ENCODE measurements at regions not wholly inside any gene's neighbourhood (a gene's known extent, or its start where the extent isn't known, plus 50 kb on each side); places are given as distances from the start of the nearest gene placed in this dataset.

GRCh38 chr4:166366012-166366411 is 493.0 kb downstream of the TLL1 start:
- H3K27ac ChIP-seq, result no peak overlapping the region
- H3K4me1 ChIP-seq, result no peaks in the 10 kb centered on the region
- H3K4me3 ChIP-seq, result no peak overlapping the region
- no peak for DNase-seq
- H3K9me3 ChIP-seq (replicated peaks), result no peaks in the 10 kb centered on the region
- no peaks in the 10 kb centered on the region for H3K27me3 ChIP-seq
- H3K36me3 ChIP-seq, result no peaks in the 10 kb centered on the region

DNA sequence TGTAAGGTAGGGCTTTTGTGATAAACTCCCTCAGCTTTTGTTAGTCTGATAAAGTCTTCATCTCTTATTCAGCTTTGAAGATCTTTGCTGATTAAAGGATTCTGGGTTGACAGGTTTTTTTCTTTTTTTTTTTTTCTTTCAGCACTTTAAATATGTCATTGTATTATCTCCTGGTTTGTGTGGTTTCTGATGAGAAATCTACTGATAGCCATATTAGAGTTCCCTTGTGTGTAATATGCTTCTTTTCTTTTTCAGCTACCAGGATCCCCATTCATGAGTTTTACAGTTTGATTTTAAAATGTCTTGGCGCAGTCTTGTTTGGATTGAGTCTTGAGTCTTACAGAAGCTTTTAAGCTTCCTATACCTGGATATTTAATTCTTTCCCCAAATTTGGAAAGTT is 504.5 kb downstream of the TLL1 start:
- DNase-seq, result no peak
- H3K4me3 ChIP-seq, result no peak overlapping the region
- H3K36me3 ChIP-seq, result no peaks in the 10 kb centered on the region
- H3K9me3 ChIP-seq (replicated peaks), result 0 out of 2 replicates have a peak, but pooled peaks cover 2% of the 10 kb centered on the region
- H3K4me1 ChIP-seq, result no peaks in the 10 kb centered on the region
- no peaks in the 10 kb centered on the region for H3K27me3 ChIP-seq
- H3K27ac ChIP-seq, result no peak overlapping the region

DNA sequence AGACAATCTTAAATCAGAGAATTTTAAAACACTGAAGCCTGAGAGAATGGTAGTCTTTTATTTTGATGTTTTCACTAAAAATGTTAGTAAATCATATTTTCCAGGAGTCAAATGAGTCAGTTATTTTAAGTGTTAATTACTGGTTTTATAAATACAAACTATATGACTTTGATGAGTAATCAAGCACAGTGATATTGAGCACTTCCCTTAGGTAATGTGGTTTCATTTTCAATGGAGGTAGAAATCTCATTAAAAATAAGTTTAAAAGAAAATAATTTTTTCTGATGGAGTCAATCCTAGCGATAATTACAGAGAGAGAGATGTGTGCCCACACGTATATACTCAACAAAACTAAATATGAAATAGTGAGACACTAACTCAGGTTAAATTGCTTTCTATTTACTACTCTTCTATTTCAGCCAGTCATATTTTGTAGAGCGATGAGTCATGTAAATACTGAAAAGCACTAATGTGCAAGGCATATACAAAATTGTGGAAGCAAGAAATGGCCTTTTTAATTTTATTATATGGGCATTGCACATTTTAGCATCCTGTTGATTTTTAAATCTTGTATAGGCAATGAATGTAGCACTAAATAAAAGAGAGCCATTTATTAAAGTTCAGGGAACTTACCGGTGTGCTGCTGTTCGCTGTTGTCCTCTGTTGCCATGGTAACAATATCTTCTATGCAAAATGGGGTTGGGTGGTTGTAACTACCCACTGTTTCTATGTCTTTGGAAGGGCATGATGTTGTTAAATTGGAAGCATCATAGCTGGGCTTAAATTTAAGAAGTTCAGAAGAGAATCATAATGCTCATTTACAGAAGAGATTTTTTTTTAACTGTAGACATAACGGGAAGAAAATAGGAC is 513.7 kb downstream of the TLL1 start:
- no peak overlapping the region for H3K27ac ChIP-seq
- H3K27me3 ChIP-seq, result no peaks in the 10 kb centered on the region
- H3K4me3 ChIP-seq, result no peak overlapping the region
- H3K36me3 ChIP-seq, result no peaks in the 10 kb centered on the region
- DNase-seq, result no peak
- no peaks in the 10 kb centered on the region for H3K4me1 ChIP-seq
- H3K9me3 ChIP-seq (replicated peaks), result no peaks in the 10 kb centered on the region

DNA sequence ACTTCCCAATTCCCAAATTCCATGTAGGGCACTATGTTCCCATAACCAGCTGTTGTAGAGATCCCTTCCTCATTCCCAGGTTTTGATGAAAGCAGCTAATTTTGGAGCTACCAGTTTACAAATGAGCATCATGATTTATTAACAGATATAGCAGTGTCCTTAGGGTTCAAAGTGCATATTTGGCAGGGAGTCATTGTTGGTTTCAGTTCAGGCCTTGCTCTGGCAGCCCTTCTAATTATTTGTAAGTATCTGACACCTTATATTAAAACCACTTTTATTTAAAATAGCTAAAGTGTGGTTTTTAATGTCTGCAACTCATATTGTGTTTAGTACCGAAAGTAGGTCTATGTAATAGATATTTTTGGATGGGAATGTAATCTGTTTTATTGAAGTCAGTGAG is 518.5 kb downstream of the TLL1 start:
- Histone ChIP-seq H3K9me3 (replicated peaks) (no peaks in the 10 kb centered on the region), H3K4me3 (no peak overlapping the region), H3K36me3 (no peaks in the 10 kb centered on the region), H3K4me1 (no peaks in the 10 kb centered on the region), H3K27me3 (no peaks in the 10 kb centered on the region), H3K27ac (no peak overlapping the region)
- DNase-seq, result no peak

DNA sequence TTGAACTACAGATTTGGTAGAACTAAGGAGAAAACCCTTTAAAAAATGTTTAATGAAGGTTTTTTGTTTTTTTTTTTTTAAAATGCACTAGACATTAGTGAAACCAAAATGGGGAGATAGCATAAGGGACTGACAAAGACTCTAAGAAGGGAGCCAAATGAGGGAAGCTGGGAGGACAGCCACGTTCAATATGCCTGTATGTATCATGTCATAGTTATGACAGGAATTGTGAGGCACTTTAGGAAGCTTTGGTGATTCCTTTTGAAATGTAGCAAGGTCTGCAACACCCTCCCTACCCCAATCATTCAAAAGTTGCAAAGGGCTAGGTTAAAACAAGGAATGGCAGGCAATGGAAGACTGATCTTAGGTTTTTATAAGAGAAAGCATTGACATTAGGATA is 526.0 kb downstream of the TLL1 start:
- Histone ChIP-seq H3K9me3 (replicated peaks) (no peaks in the 10 kb centered on the region), H3K36me3 (no peaks in the 10 kb centered on the region), H3K27me3 (no peaks in the 10 kb centered on the region), H3K4me3 (no peak overlapping the region), H3K27ac (no peak overlapping the region), H3K4me1 (no peaks in the 10 kb centered on the region)
- DNase-seq, result no peak

- Histone ChIP-seq H3K36me3 (no peaks in the 10 kb centered on the region), H3K4me1 (no peaks in the 10 kb centered on the region), H3K27me3 (no peaks in the 10 kb centered on the region), H3K27ac (no peak overlapping the region), H3K9me3 (replicated peaks) (no peaks in the 10 kb centered on the region), H3K4me3 (no peak overlapping the region)
- no peak for DNase-seq
Observed at GRCh38 chr4:166400270-166400894, 527.3 kb downstream of the TLL1 start.

DNA sequence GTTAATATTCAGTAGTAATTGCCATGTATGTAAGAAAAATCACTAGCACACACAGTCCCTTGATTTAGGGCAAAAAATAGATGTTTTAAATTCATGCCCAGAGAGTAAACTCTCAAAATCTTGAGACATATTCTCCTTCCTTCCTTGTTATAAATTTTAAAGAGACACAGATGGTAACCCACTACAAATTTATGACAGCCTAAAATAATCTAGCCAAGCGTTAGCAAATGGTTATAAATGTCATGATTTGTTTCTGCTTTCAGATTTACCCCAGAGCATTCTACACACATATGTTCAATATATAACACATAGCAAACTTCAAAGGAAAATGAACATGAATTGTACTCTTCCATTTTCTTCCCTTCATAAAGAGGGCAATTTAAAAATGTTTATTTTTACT is 540.3 kb downstream of the TLL1 start:
- Histone ChIP-seq H3K4me3 (no peak overlapping the region), H3K4me1 (no peaks in the 10 kb centered on the region), H3K9me3 (replicated peaks) (no peaks in the 10 kb centered on the region), H3K27ac (no peak overlapping the region), H3K36me3 (no peaks in the 10 kb centered on the region), H3K27me3 (no peaks in the 10 kb centered on the region)
- DNase-seq, result no peak

DNA sequence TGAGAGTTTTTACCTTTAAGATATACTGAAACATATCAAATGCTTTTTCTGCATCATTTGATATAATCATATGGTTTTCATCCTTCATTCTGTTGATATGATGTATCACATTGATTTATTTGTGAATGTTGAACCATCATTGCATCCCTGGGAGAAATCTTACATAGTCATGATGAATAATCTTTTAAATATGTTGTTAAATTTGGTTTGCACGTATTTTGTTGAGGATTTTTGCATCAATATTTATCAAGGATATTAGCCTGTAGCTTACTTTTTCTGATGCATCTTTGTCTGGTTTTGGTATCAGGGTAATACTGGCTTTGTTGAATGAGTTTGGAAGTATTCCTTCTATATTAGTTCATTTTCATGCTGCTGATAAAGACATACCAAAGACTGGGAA is 541.4 kb downstream of the TLL1 start:
- no peak for DNase-seq
- Histone ChIP-seq H3K9me3 (replicated peaks) (no peaks in the 10 kb centered on the region), H3K4me3 (no peak overlapping the region), H3K27me3 (no peaks in the 10 kb centered on the region), H3K36me3 (no peaks in the 10 kb centered on the region), H3K27ac (no peak overlapping the region), H3K4me1 (no peaks in the 10 kb centered on the region)

GRCh38 chr4:166415749-166416148 is 542.7 kb downstream of the TLL1 start:
- Histone ChIP-seq H3K27me3 (no peaks in the 10 kb centered on the region), H3K36me3 (no peaks in the 10 kb centered on the region), H3K4me1 (no peaks in the 10 kb centered on the region), H3K27ac (no peak overlapping the region), H3K4me3 (no peak overlapping the region), H3K9me3 (replicated peaks) (no peaks in the 10 kb centered on the region)
- DNase-seq, result no peak

DNA sequence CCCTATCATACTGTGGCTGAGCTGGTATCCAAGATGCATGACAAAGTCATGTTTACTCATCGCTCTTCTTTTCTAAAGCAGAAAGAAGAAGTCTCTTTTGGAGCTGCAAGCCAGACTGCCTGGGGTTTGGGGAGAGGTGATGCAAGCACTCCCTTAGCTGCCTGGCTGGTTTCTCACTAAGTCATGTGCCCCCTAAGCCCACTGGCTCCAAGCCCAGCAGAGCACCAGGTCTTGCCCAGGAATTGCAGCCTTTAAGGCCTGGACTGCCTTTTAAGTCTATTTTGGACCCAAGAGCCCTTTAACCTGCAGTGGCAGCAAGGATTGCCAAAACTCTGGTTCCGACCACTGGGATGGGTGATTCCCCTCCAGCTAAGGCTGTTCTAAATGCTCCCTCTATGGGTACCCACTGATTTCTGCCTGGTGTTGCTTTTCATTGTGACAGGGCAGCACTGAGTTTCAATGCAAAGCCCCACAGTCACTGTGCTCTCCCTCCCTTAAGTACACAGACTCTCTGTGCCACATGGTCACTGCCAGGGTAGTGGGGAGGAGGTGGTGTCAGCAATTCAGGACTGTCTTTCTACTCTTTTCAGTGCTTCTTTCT is 548.6 kb downstream of the TLL1 start:
- H3K4me1 ChIP-seq, result peaks cover 3% of the 10 kb centered on the region; the same call in 1 of the 2 replicates
- H3K36me3 ChIP-seq, result no peaks in the 10 kb centered on the region
- no peaks in the 10 kb centered on the region for H3K27me3 ChIP-seq
- H3K27ac ChIP-seq, result no peak overlapping the region
- H3K4me3 ChIP-seq, result no peak overlapping the region
- no peaks in the 10 kb centered on the region for H3K9me3 ChIP-seq (replicated peaks)
- DNase-seq, result no peak

DNA sequence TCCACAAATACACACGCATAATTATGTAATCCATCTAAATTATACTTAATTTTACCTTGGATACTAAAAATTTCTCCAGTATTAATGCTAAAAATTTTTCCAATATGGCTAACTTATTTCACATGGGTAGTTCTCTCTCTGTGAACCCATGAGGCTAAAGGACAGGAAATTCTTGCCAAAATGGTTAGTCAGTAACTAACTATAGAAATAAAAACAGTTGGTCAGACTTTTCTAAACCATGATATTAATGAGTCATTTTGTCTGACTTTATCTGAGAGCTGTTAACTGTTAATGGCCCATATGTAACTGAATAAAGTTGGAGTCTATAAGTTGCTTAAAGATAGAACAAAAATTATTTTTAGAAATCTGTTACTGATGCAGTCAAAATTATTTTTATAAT is 549.4 kb downstream of the TLL1 start:
- Histone ChIP-seq H3K27me3 (no peaks in the 10 kb centered on the region), H3K9me3 (replicated peaks) (no peaks in the 10 kb centered on the region), H3K27ac (no peak overlapping the region), H3K4me3 (no peak overlapping the region), H3K4me1 (peaks cover 3% of the 10 kb centered on the region; the same call in 1 of the 2 replicates), H3K36me3 (no peaks in the 10 kb centered on the region)
- peak in 1 of 2 experiments; percentile 1 for DNase-seq

DNA sequence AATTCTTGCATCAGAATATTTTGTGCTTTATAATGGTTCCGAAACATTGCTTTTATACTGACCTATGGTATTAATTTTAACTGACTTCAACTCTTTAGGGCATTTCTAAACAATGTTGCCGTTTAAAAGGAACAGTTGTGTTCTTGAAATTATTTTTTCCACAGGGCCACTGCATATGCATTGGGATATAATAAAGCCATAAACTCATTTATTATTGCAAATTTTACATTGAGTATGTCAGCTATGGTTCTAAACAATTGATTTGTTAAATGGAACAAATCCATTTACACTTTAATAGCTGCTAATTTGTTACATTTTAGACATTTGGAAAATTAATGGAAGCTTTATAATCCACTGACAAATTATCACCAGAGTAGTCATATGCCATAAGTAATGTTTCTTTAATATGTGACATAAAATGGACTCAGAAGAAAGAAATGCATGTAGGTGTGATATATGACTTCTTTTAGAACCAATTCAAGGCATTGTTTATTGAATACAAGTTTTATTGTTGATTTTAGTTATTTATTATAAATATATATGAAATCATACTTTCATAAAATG is 553.3 kb downstream of the TLL1 start:
- Histone ChIP-seq H3K36me3 (no peaks in the 10 kb centered on the region), H3K9me3 (replicated peaks) (no peaks in the 10 kb centered on the region), H3K27me3 (no peaks in the 10 kb centered on the region), H3K4me3 (no peak overlapping the region), H3K4me1 (peaks cover 3% of the 10 kb centered on the region; the same call in 1 of the 2 replicates), H3K27ac (no peak overlapping the region)
- DNase-seq, result no peak

GRCh38 chr4:166432125-166432524 is 559.1 kb downstream of the TLL1 start:
- no peak for DNase-seq
- Histone ChIP-seq H3K9me3 (replicated peaks) (no peaks in the 10 kb centered on the region), H3K36me3 (no peaks in the 10 kb centered on the region), H3K4me1 (peaks cover 3% of the 10 kb centered on the region; the same call in 1 of the 2 replicates), H3K27ac (no peak overlapping the region), H3K4me3 (no peak overlapping the region), H3K27me3 (no peaks in the 10 kb centered on the region)

DNA sequence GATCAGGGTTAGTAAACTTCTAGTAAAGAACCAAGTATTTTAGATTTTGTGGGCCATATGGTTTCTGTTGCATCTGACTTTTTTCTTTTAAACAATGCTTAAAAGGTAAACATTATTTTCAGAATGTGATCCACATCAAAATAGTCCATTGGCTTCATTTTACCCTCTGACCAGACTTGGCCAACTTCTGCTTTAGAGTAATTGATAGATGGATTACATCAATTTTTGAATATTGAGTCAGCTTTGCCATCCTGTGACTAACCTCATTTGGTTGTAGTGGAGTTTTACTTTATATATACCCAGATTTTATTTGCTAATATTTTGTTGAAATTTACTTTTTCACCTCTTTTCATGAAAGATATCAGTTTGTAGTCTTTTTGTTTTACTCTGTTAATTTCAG is 559.8 kb downstream of the TLL1 start:
- no peak for DNase-seq
- H3K27me3 ChIP-seq, result no peaks in the 10 kb centered on the region
- no peaks in the 10 kb centered on the region for H3K9me3 ChIP-seq (replicated peaks)
- peaks cover 3% of the 10 kb centered on the region; the same call in 1 of the 2 replicates for H3K4me1 ChIP-seq
- H3K27ac ChIP-seq, result no peak overlapping the region
- no peak overlapping the region for H3K4me3 ChIP-seq
- no peaks in the 10 kb centered on the region for H3K36me3 ChIP-seq

GRCh38 chr4:166435449-166435848 is 562.4 kb downstream of the TLL1 start:
- DNase-seq, result peak; percentile 3 to 7
- no peak overlapping the region for H3K4me3 ChIP-seq
- no peaks in the 10 kb centered on the region for H3K36me3 ChIP-seq
- no peaks in the 10 kb centered on the region for H3K9me3 ChIP-seq (replicated peaks)
- peaks cover 3% of the 10 kb centered on the region; the same call in 1 of the 2 replicates for H3K4me1 ChIP-seq
- no peaks in the 10 kb centered on the region for H3K27me3 ChIP-seq
- H3K27ac ChIP-seq, result 0 out of 2 replicates have a peak overlapping the region, but pooled peaks have one; percentile 12

Data from SJCRH30 (cell line).